ENCODE measurements at regions not wholly inside any gene's neighbourhood (a gene's known extent, or its start where the extent isn't known, plus 50 kb on each side); places are given as distances from the start of the nearest gene placed in this dataset.
A peak's percentile ranks its signal among the peaks of the same experiment; 100 is the strongest.

GRCh38 chr19:30791088-30791487 lies 418.9 kb downstream of the ZNF536 start:
- 64% methylated on average over 13 of the region's 13 CpGs for WGBS, 2 donors
- Histone ChIP-seq H3K27ac (no peak overlapping the region), H3K4me3 (no peak overlapping the region)

GRCh38 chr19:30790056-30790680 lies 418.0 kb downstream of the ZNF536 start:
- TF ChIP-seq CTCF (IDR thresholded peaks at IDR 0.05): no peak
- TF ChIP-seq POLR2A (IDR thresholded peaks at IDR 0.05): no peak
- no peak for TF ChIP-seq EP300 (IDR thresholded peaks at IDR 0.05)
- no peak for TF ChIP-seq POLR2AphosphoS5 (IDR thresholded peaks at IDR 0.05)
- ATAC-seq (ENCODE audit: low FRiP score in 2 of 2) (peak in 1 of 2 donors; percentile 47), DNase-seq (no peak)
- Histone ChIP-seq H3K36me3 (no peaks in the 10 kb centered on the region), H3K9me3 (no peaks in the 10 kb centered on the region), H3K4me1 (no peaks in the 10 kb centered on the region), H3K4me3 (no peak overlapping the region), H3K27ac (no peak overlapping the region), H3K27me3 (no peaks in the 10 kb centered on the region)
- 74 to 79% methylated on average over 3 of the region's 3 CpGs for whole genome bisulfite sequencing, 2 donors

More at GRCh38 chr19:30791088-30791487, 418.9 kb downstream of the ZNF536 start:
- Histone ChIP-seq H3K36me3 (no peaks in the 10 kb centered on the region), H3K9me3 (no peaks in the 10 kb centered on the region), H3K27me3 (no peaks in the 10 kb centered on the region), H3K4me1 (no peaks in the 10 kb centered on the region)
- ATAC-seq (ENCODE audit: low FRiP score in 2 of 2) (no peak), DNase-seq (peak in 1 of 2 donors; percentile 47)
- no peak for TF ChIP-seq CTCF (IDR thresholded peaks at IDR 0.05)
- no peak for TF ChIP-seq POLR2AphosphoS5 (IDR thresholded peaks at IDR 0.05)
- TF ChIP-seq POLR2A (IDR thresholded peaks at IDR 0.05): no peak
- no peak for TF ChIP-seq EP300 (IDR thresholded peaks at IDR 0.05)

GRCh38 chr19:30788105-30788765 lies 416.1 kb downstream of the ZNF536 start:
- Histone ChIP-seq H3K9me3 (no peaks in the 10 kb centered on the region), H3K27ac (no peak overlapping the region), H3K27me3 (no peaks in the 10 kb centered on the region), H3K36me3 (no peaks in the 10 kb centered on the region), H3K4me1 (no peaks in the 10 kb centered on the region), H3K4me3 (no peak overlapping the region)
- ATAC-seq (ENCODE audit: low FRiP score in 2 of 2) (no peak), DNase-seq (no peak)
- TF ChIP-seq EP300 (IDR thresholded peaks at IDR 0.05): no peak
- TF ChIP-seq POLR2AphosphoS5 (IDR thresholded peaks at IDR 0.05): no peak
- TF ChIP-seq POLR2A (IDR thresholded peaks at IDR 0.05): no peak
- no peak for TF ChIP-seq CTCF (IDR thresholded peaks at IDR 0.05)
- 88 to 92% methylated on average over 5 of the region's 5 CpGs for WGBS, 2 donors

GRCh38 chr19:30785458-30786137 lies 413.4 kb downstream of the ZNF536 start:
- Histone ChIP-seq H3K27me3 (no peaks in the 10 kb centered on the region), H3K4me1 (no peaks in the 10 kb centered on the region), H3K27ac (no peak overlapping the region), H3K4me3 (no peak overlapping the region), H3K36me3 (no peaks in the 10 kb centered on the region), H3K9me3 (no peaks in the 10 kb centered on the region)
- TF ChIP-seq POLR2AphosphoS5 (IDR thresholded peaks at IDR 0.05) (no peak), POLR2A (IDR thresholded peaks at IDR 0.05) (no peak), EP300 (IDR thresholded peaks at IDR 0.05) (no peak), CTCF (IDR thresholded peaks at IDR 0.05) (no peak)
- 74 to 75% methylated on average over 5 of the region's 5 CpGs for WGBS, 2 donors
- no peak for DNase-seq
- no peak for ATAC-seq (ENCODE audit: low FRiP score in 2 of 2)
